Esophagus squamous epithelium (tissue), 5 donors: ENCODE measurements at regions not wholly inside any gene's neighbourhood (a gene's known extent, or its start where the extent isn't known, plus 50 kb on each side); places are given as distances from the start of the nearest gene placed in this dataset.

Experiments used
- DNase-seq: peaks from one replicate; lab custom pipeline; 2025; lab: John Stamatoyannopoulos, UW
- H3K27ac ChIP-seq, 4 donors: fragments of 200-600 bp; sonication (generic); one replicate each; pipeline ENCODE4 v1.5.1; 2016 to 2019; ENCODE audit warnings: mild to moderate bottlenecking in 1 of 4
- H3K27me3 ChIP-seq, 4 donors: fragments of 200-600 bp; sonication (generic); 1 replicate in 3 of 4; 2 replicates in 1 of 4; pipeline versions ENCODE4 v1.5.1 to v1.6.0; 2017 to 2021; ENCODE audit warnings: antibody characterized with exemption in 1 of 4
- H3K36me3 ChIP-seq, 3 donors: fragments of 200-600 bp; sonication (generic); one replicate each; pipeline ENCODE4 v1.5.1; 2016 to 2019
- H3K4me1 ChIP-seq, 3 donors: fragments of 200-600 bp; sonication (generic); one replicate each; pipeline ENCODE4 v1.5.1; 2017 to 2019
- H3K4me3 ChIP-seq, 4 donors: fragments of 200-600 bp; sonication (generic); 1 replicate in 3 of 4; 2 replicates in 1 of 4; pipeline ENCODE4 v1.5.1; 2016 to 2019; ENCODE audit warnings: mild to moderate bottlenecking in 2 of 4, moderate library complexity in 1 of 4
- H3K9me3 ChIP-seq, 3 donors: fragments of 200-600 bp; sonication (generic); one replicate each; pipeline ENCODE4 v1.5.1; 2016 to 2019
- CTCF ChIP-seq, 6 experiments: fragments of 450-650 bp in 4 of 6; fragments of 200-600 bp in 2 of 6; sonication (generic) in 2 of 6; IDR thresholded peaks; one replicate each; pipeline ENCODE4 v1.5.1; 2016 to 2019; ENCODE audit warnings: antibody characterized with exemption in 6 of 6, mild to moderate bottlenecking in 4 of 6, moderate library complexity in 4 of 6
- POLR2A ChIP-seq, 4 donors: fragments of 450-650 bp; IDR thresholded peaks; one replicate each; pipeline ENCODE4 v1.6.1; 2017; ENCODE audit warnings: antibody characterized with exemption in 4 of 4, mild to moderate bottlenecking in 4 of 4, moderate library complexity in 3 of 4
- WGBS, 2 donors: methylation state at CpG; one replicate each; pipeline ENCODE4 v1.1.5; 2018; 5-methylcytosine and 5-hydroxymethylcytosine counted together
- intact Hi-C: fragments of 100-400 bp; cut with DNase I; formaldehyde crosslinking; loops from one replicate; pipeline ENCODE4 v1.15.0; 2022
- donor health status: DM: yes; HTN: yes; CAD: no.

GRCh38 chr12:118611295-118611694, 234.9 kb downstream of the SUDS3 start:
- no peaks in the 10 kb centered on the region for H3K9me3 ChIP-seq
- no peaks in the 10 kb centered on the region for H3K4me1 ChIP-seq
- no peaks in the 10 kb centered on the region for H3K27me3 ChIP-seq
- H3K4me3 ChIP-seq: no peak overlapping the region
- whole genome bisulfite sequencing, 2 donors: 9 to 13% methylated on average over 9 of the region's 9 CpGs
- TF ChIP-seq CTCF (IDR thresholded peaks at IDR 0.05): no peak
- TF ChIP-seq POLR2A (IDR thresholded peaks at IDR 0.05): no peak
- no peak overlapping the region for H3K27ac ChIP-seq
- no peak for DNase-seq
- H3K36me3 ChIP-seq: no peaks in the 10 kb centered on the region
- intact Hi-C loops: no loop called here

- H3K27me3 ChIP-seq: no peaks in the 10 kb centered on the region
- no peak overlapping the region for H3K27ac ChIP-seq
- H3K4me3 ChIP-seq: no peak overlapping the region
- intact Hi-C loops: no loop called here
- 35 to 51% methylated on average over 5 of the region's 5 CpGs for WGBS, 2 donors
- no peak for DNase-seq
- H3K9me3 ChIP-seq: no peaks in the 10 kb centered on the region
- no peaks in the 10 kb centered on the region for H3K4me1 ChIP-seq
- no peaks in the 10 kb centered on the region for H3K36me3 ChIP-seq
- TF ChIP-seq POLR2A (IDR thresholded peaks at IDR 0.05) (no peak), CTCF (IDR thresholded peaks at IDR 0.05) (no peak)
These were observed 235.4 kb downstream of the SUDS3 start for GRCh38 chr12:118611770-118612169.

- no peak for TF ChIP-seq POLR2A (IDR thresholded peaks at IDR 0.05)
- TF ChIP-seq CTCF (IDR thresholded peaks at IDR 0.05): no peak
- no peaks in the 10 kb centered on the region for H3K36me3 ChIP-seq
- 42% methylated on average over 5 of the region's 5 CpGs for WGBS, 2 donors
- H3K4me3 ChIP-seq: no peak overlapping the region
- no peaks in the 10 kb centered on the region for H3K9me3 ChIP-seq
- no peaks in the 10 kb centered on the region for H3K27me3 ChIP-seq
- intact Hi-C loops: no loop called here
- no peaks in the 10 kb centered on the region for H3K4me1 ChIP-seq
- H3K27ac ChIP-seq: no peak overlapping the region
- no peak for DNase-seq
These were observed 241.5 kb downstream of the SUDS3 start for GRCh38 chr12:118617611-118618450.

GRCh38 chr12:118618695-118619094, 242.3 kb downstream of the SUDS3 start:
- H3K27ac ChIP-seq: no peak overlapping the region
- H3K36me3 ChIP-seq: no peaks in the 10 kb centered on the region
- TF ChIP-seq POLR2A (IDR thresholded peaks at IDR 0.05): no peak
- no peak for TF ChIP-seq CTCF (IDR thresholded peaks at IDR 0.05)
- H3K27me3 ChIP-seq: no peaks in the 10 kb centered on the region
- WGBS, 2 donors: 65 to 72% methylated on average over 1 of the region's 1 CpG
- no peak overlapping the region for H3K4me3 ChIP-seq
- no peak for DNase-seq
- H3K4me1 ChIP-seq: no peaks in the 10 kb centered on the region
- intact Hi-C loops: no loop called here
- no peaks in the 10 kb centered on the region for H3K9me3 ChIP-seq

GRCh38 chr12:118625050-118625675, 248.8 kb downstream of the SUDS3 start:
- intact Hi-C loops: no loop called here
- no peak for DNase-seq
- H3K27ac ChIP-seq: no peak overlapping the region
- no peaks in the 10 kb centered on the region for H3K9me3 ChIP-seq
- WGBS, 2 donors: 65 to 80% methylated on average over 3 of the region's 3 CpGs
- no peaks in the 10 kb centered on the region for H3K36me3 ChIP-seq
- H3K4me3 ChIP-seq: no peak overlapping the region
- no peaks in the 10 kb centered on the region for H3K27me3 ChIP-seq
- H3K4me1 ChIP-seq: no peaks in the 10 kb centered on the region
- TF ChIP-seq POLR2A (IDR thresholded peaks at IDR 0.05) (no peak), CTCF (IDR thresholded peaks at IDR 0.05) (no peak)
